Parathyroid adenoma (tissue), 2 donors: ENCODE measurements at regions not wholly inside any gene's neighbourhood (a gene's known extent, or its start where the extent isn't known, plus 50 kb on each side); places are given as distances from the start of the nearest gene placed in this dataset.

ENCODE experiments used
- H2AFZ ChIP-seq: fragments of 300-600 bp; sonication (generic); one replicate; pipeline ENCODE4 v1.7.0; 2017; ENCODE audit warnings: antibody characterized with exemption, mild to moderate bottlenecking
- H3K27ac ChIP-seq: fragments of 300-600 bp; sonication (generic); one replicate; pipeline ENCODE4 v1.7.0; 2017
- H3K27me3 ChIP-seq: fragments of 300-600 bp; sonication (generic); one replicate; pipeline ENCODE4 v1.7.0; 2017; ENCODE audit warnings: low read length; ENCODE audit not compliant: control insufficient read depth, insufficient read depth
- H3K36me3 ChIP-seq: fragments of 300-600 bp; sonication (generic); one replicate; pipeline ENCODE4 v1.7.0; 2017; ENCODE audit warnings: low read length; ENCODE audit not compliant: control insufficient read depth, insufficient read depth
- H3K4me1 ChIP-seq: fragments of 300-600 bp; sonication (generic); one replicate; pipeline ENCODE4 v1.7.0; 2017; ENCODE audit warnings: control low read depth
- H3K4me2 ChIP-seq: fragments of 300-600 bp; sonication (generic); one replicate; pipeline ENCODE4 v1.7.0; 2017; ENCODE audit warnings: low read length
- H3K4me3 ChIP-seq: fragments of 300-600 bp; sonication (generic); one replicate; pipeline ENCODE4 v1.7.0; 2017; ENCODE audit warnings: low read depth, low read length
- H3K79me2 ChIP-seq: fragments of 300-600 bp; sonication (generic); one replicate; pipeline ENCODE4 v1.7.0; 2017; ENCODE audit warnings: control low read depth
- H3K9ac ChIP-seq: fragments of 300-600 bp; sonication (generic); one replicate; pipeline ENCODE4 v1.7.0; 2017; ENCODE audit warnings: mild to moderate bottlenecking
- H3K9me3 ChIP-seq: fragments of 300-600 bp; sonication (generic); one replicate; pipeline ENCODE4 v1.7.0; 2017; ENCODE audit warnings: low read length; ENCODE audit not compliant: control insufficient read depth
- CTCF ChIP-seq: fragments of 300-600 bp; sonication (generic); IDR thresholded peaks from one replicate; pipeline ENCODE4 v1.7.0; 2017; ENCODE audit warnings: antibody characterized with exemption, mild to moderate bottlenecking
- donor health status: primary hyperparathyroidism.

- Histone ChIP-seq H3K4me1 (no peaks in the 10 kb centered on the region), H2AFZ (no peak overlapping the region), H3K27ac (no peak overlapping the region), H3K9me3 (no peaks in the 10 kb centered on the region), H3K4me3 (no peak overlapping the region), H3K9ac (no peak overlapping the region), H3K36me3 (no peaks in the 10 kb centered on the region), H3K79me2 (no peaks in the 10 kb centered on the region), H3K4me2 (no peak overlapping the region), H3K27me3 (no peaks in the 10 kb centered on the region)
- TF ChIP-seq CTCF = no peak
These were observed 51.1 kb upstream of the JAM3 start for GRCh38 chr11:134017511-134018430.
